C4-2B (cell line): ENCODE measurements at regions not wholly inside any gene's neighbourhood (a gene's known extent, or its start where the extent isn't known, plus 50 kb on each side); places are given as distances from the start of the nearest gene placed in this dataset.
"Not testable (repeated sequence)": the region's sequence is repeated elsewhere in the genome, so short reads cannot be mapped to it uniquely, and the experiment has no call there.

Experiments
- CTCF ChIP-seq: fragments of 450-650 bp; conservative IDR thresholded peaks from 2 replicates; pipeline ENCODE4 v1.5.1; 2017; ENCODE audit warnings: mild to moderate bottlenecking
- ZFX ChIP-seq: fragments of 450-650 bp; IDR thresholded peaks from 2 replicates; pipeline ENCODE4 v1.6.1; 2017

GRCh38 chrX:84846541-84846940, 157.1 kb upstream of the APOOL start:
- TF ChIP-seq ZFX, CTCF: not testable (repeated sequence)
